ENCODE measurements at regions not wholly inside any gene's neighbourhood (a gene's known extent, or its start where the extent isn't known, plus 50 kb on each side); places are given as distances from the start of the nearest gene placed in this dataset.

DNA sequence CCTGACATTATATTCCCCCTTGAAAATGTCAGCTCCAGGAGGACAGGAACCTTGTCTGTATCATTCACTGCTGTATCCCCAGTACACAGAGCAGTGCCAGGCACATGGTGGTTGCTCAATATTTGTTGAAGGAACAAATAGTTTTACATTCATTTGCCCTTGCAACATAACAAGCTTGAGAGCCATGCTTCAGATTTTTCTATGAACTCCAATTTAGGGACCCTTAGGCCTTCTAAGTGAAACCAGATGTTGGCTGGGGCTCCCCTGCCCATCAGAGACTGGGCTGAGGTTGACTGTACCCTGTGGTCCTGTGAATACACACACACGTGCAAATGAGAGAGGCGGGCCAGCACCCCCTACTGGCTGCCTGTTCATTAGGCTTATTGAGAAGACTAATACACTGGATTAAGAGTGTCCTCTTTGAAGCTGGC lies 214.9 kb upstream of the WWC1 start:
- Histone ChIP-seq H3K4me3 (ENCODE audit: low read length in 2 of 2) (no peak overlapping the region), H3K27ac (ENCODE audit: low read depth, low read length) (no peak overlapping the region), H3K27me3 (ENCODE audit: insufficient read depth, low read length) (no peaks in the 10 kb centered on the region), H3K4me1 (ENCODE audit: insufficient read depth, low read length) (no peaks in the 10 kb centered on the region), H3K9me3 (ENCODE audit: control insufficient read depth in 1 of 2, low read length in 2 of 2) (no peaks in the 10 kb centered on the region), H3K36me3 (ENCODE audit: insufficient read depth, low read length) (no peaks in the 10 kb centered on the region)
- Mint-ChIP-seq H3K27me3 (peaks cover 0 to 4% of the 10 kb centered on the region in 2 donors), H3K27ac (no peak overlapping the region), H3K4me3 (no peak overlapping the region), H3K36me3 (no peaks in the 10 kb centered on the region), H3K9me3 (peaks cover 0 to 12% (median 1%) of the 10 kb centered on the region in 8 donors), H3K4me1 (no peaks in the 10 kb centered on the region)
- intact Hi-C loops (cut with micrococcal nuclease), result no loop called here
- DNase-seq, result no peak
- POLR2A ChIA-PET (ENCODE audit: partially characterized antibody), result no interaction called here
- CTCF ChIA-PET (ENCODE audit: partially characterized antibody), result no interaction called here

DNA sequence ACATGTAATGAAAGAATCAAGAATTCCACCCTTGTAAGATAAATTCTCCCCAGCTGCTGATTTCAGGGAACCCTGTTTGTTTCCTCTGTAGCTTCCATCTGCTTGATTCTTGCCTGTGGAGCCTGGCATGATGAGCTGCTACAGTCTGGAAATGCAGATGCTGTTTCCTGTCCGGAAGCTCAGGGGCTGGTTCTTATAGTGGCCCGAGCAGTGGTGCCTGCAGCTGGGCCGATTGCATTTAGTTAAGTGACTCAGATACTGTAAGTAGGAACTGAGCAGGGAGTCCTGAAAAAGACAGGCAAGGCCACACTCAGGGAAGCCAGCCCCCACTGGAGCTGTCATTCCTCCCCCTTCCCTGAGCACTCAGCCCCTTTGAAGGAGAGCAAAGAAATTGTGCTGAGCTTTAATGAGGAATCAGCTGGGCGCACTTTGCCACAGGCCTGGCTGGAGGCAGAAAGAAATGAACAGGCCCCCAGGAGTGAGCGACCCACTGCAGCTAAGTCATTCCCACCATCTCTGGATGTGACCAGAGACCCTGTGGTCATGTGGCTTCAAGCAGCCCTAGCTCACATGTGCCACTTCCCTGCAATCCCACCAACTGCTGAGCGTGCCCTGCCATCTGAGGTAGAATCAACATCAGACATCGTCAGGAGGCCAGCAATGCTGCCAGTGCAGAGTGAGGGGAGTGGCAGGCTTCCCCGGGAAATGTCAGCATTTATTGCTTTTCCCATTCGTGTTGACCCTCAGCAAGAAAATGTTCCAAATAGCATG lies 206.0 kb upstream of the WWC1 start:
- Mint-ChIP-seq H3K4me1 (no peaks in the 10 kb centered on the region), H3K4me3 (no peak overlapping the region), H3K36me3 (no peaks in the 10 kb centered on the region), H3K27me3 (peaks cover 2 to 14% of the 10 kb centered on the region in 2 donors), H3K27ac (no peak overlapping the region), H3K9me3 (peaks cover 0 to 11% (median 3%) of the 10 kb centered on the region in 8 donors)
- Histone ChIP-seq H3K4me3 (ENCODE audit: low read length in 2 of 2) (no peak overlapping the region), H3K27me3 (ENCODE audit: insufficient read depth, low read length) (no peaks in the 10 kb centered on the region), H3K4me1 (ENCODE audit: insufficient read depth, low read length) (no peaks in the 10 kb centered on the region), H3K27ac (ENCODE audit: low read depth, low read length) (no peak overlapping the region), H3K9me3 (ENCODE audit: control insufficient read depth in 1 of 2, low read length in 2 of 2) (no peaks in the 10 kb centered on the region), H3K36me3 (ENCODE audit: insufficient read depth, low read length) (no peaks in the 10 kb centered on the region)
- intact Hi-C loops (cut with micrococcal nuclease), result no loop called here
- ChIA-PET POLR2A (ENCODE audit: partially characterized antibody) (no interaction called here), CTCF (ENCODE audit: partially characterized antibody) (no interaction called here)
- no peak for DNase-seq

DNA sequence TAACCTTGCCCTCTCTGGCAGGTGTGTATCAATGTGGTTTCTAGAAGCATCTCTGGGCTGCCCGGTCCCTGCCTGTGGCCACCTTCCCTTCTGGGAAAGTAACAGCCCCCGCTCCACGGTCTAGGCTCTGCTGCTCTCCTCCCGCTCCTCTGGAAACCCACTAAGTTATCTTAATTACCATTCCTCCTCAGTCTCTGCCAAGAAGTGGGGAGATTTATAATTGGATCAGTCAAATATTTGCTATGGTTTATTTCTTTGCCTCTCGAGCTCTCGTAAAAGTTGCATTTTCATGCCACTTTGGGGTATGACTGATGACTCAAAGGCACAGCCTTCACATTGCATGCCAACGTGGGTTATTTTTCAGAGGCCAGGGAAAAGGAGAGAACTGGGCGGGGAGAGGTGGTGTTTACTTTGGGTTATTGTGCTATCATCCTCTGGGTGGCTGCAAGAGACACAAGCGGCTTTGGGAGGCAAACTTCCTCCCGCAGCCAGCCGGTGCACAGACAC lies 205.3 kb upstream of the WWC1 start:
- H3K9me3 ChIP-seq (ENCODE audit: control insufficient read depth in 1 of 2, low read length in 2 of 2), result no peaks in the 10 kb centered on the region
- no peaks in the 10 kb centered on the region for H3K27me3 ChIP-seq (ENCODE audit: insufficient read depth, low read length)
- no peak for DNase-seq
- Mint-ChIP-seq H3K9me3 (peaks cover 0 to 11% (median 2%) of the 10 kb centered on the region in 8 donors), H3K4me1 (no peaks in the 10 kb centered on the region), H3K4me3 (no peak overlapping the region), H3K27ac (no peak overlapping the region), H3K36me3 (no peaks in the 10 kb centered on the region), H3K27me3 (peaks cover 2 to 11% of the 10 kb centered on the region in 2 donors)
- ChIA-PET CTCF (ENCODE audit: partially characterized antibody) (no interaction called here), POLR2A (ENCODE audit: partially characterized antibody) (no interaction called here)
- no peak overlapping the region for H3K27ac ChIP-seq (ENCODE audit: low read depth, low read length)
- intact Hi-C loops (cut with micrococcal nuclease), result no loop called here
- no peak overlapping the region for H3K4me3 ChIP-seq (ENCODE audit: low read length in 2 of 2)
- H3K4me1 ChIP-seq (ENCODE audit: insufficient read depth, low read length), result no peaks in the 10 kb centered on the region
- no peaks in the 10 kb centered on the region for H3K36me3 ChIP-seq (ENCODE audit: insufficient read depth, low read length)

DNA sequence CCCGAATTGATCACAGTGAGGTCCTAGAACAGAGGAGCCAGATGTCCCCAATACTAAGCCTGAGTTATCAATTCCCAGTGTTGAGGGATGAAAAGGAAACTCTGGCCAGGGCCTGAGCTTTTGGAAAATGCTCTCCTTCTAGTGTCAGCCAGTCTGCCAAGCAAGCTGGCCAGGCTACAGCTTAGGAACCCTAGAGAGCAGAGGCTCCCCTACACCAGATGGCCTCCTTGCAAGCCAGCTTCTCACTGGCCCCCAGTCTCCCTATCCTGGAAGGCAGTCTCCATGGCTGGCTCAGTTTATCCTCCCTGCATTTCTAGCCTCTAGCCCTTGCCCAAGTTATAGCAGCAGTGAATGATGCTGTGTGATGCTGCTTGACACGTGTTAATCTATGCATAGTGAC lies 204.7 kb upstream of the WWC1 start:
- H3K27me3 ChIP-seq (ENCODE audit: insufficient read depth, low read length), result no peaks in the 10 kb centered on the region
- DNase-seq, result no peak
- CTCF ChIA-PET (ENCODE audit: partially characterized antibody), result no interaction called here
- H3K9me3 ChIP-seq (ENCODE audit: control insufficient read depth in 1 of 2, low read length in 2 of 2), result no peaks in the 10 kb centered on the region
- H3K4me1 ChIP-seq (ENCODE audit: insufficient read depth, low read length), result no peaks in the 10 kb centered on the region
- Mint-ChIP-seq H3K36me3 (no peaks in the 10 kb centered on the region), H3K27ac (no peak overlapping the region), H3K27me3 (peaks cover 2 to 11% of the 10 kb centered on the region in 2 donors), H3K4me3 (no peak overlapping the region), H3K9me3 (peaks cover 0 to 8% (median 2%) of the 10 kb centered on the region in 8 donors), H3K4me1 (no peaks in the 10 kb centered on the region)
- intact Hi-C loops (cut with micrococcal nuclease), result no loop called here
- H3K27ac ChIP-seq (ENCODE audit: low read depth, low read length), result no peak overlapping the region
- POLR2A ChIA-PET (ENCODE audit: partially characterized antibody), result no interaction called here
- H3K4me3 ChIP-seq (ENCODE audit: low read length in 2 of 2), result no peak overlapping the region
- H3K36me3 ChIP-seq (ENCODE audit: insufficient read depth, low read length), result no peaks in the 10 kb centered on the region

DNA sequence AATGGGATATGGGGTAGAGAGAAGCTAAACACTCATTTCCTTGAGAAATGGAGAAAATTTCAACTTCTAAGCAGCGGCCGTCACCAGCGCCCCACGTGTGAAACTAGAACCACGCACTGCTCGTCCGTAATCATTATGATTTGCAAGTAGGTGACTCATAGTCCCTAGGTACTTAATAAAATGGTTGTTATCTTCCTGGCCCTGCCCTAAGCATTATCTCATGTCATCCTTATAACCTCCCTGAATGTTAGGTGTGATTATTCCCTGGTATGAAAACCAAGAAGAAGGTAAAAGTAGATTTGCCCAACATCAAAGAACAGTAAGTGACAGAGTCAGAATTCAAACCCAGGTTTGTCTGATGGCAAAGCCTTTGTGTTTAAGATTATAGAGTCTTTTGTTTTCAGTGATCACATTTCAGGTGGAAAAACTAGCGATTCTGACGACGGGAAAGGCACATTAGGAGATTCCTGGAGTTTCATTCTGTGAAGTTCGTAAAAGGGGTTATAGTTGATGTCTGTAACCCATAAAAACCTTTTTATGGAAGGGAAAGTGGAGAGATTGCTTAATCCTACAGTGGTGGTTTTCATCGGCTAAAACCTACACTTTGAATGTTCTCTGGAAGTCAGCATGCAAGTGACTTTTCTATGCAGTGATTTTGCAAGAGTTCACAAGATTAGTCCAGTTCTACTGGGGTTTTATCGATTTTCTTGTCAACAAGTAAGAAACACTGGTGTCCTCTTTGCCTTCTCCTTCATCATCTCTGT lies 202.9 kb upstream of the WWC1 start:
- no peaks in the 10 kb centered on the region for H3K4me1 Mint-ChIP-seq
- intact Hi-C loops (cut with micrococcal nuclease), result no loop called here
- ChIA-PET POLR2A (ENCODE audit: partially characterized antibody) (no interaction called here), CTCF (ENCODE audit: partially characterized antibody) (no interaction called here)
- no peak for DNase-seq
- H3K4me3 Mint-ChIP-seq, result no peak overlapping the region
- H3K9me3 Mint-ChIP-seq, result peaks cover 0 to 5% (median 2%) of the 10 kb centered on the region in 8 donors
- H3K36me3 ChIP-seq (ENCODE audit: insufficient read depth, low read length), result no peaks in the 10 kb centered on the region
- H3K27ac Mint-ChIP-seq, result no peak overlapping the region
- peaks cover 2 to 11% of the 10 kb centered on the region in 2 donors for H3K27me3 Mint-ChIP-seq
- no peak overlapping the region for H3K27ac ChIP-seq (ENCODE audit: low read depth, low read length)
- H3K36me3 Mint-ChIP-seq, result no peaks in the 10 kb centered on the region
- no peaks in the 10 kb centered on the region for H3K27me3 ChIP-seq (ENCODE audit: insufficient read depth, low read length)
- H3K4me3 ChIP-seq (ENCODE audit: low read length in 2 of 2), result no peak overlapping the region
- H3K4me1 ChIP-seq (ENCODE audit: insufficient read depth, low read length), result no peaks in the 10 kb centered on the region
- H3K9me3 ChIP-seq (ENCODE audit: control insufficient read depth in 1 of 2, low read length in 2 of 2), result no peaks in the 10 kb centered on the region

DNA sequence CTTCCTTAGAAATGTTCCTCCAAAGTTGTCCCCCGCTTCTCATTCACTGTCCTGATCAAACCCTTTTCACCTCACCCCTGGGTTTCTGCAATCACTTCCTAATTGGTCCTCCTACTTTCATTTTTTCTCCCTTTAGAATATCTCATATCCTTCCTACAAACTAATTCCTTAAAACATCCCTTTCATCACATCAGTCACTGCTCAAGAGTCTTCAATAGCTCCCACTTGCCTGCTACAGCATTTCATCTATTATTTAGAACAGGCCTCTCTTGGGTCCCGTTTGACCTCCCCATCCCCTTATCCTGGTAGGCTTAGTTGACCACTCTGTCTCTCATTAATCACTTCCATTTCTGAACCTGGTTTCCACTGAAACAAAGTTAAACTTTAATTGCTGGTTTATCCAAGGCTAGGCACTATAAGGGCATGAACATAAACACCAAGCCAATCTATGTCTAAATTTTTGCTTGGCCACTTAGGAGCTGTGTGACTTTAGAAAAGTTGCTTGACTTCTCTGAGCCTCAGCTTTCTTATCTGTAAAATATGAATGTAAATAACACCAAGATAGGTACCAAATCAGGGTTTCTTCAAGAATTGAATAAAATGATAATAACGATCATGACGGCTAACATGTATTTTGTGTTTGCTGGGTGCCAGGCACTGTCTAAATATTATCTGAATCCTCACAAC lies 202.1 kb upstream of the WWC1 start:
- DNase-seq, result no peak
- ChIA-PET POLR2A (ENCODE audit: partially characterized antibody) (no interaction called here), CTCF (ENCODE audit: partially characterized antibody) (no interaction called here)
- no peak overlapping the region for H3K4me3 ChIP-seq (ENCODE audit: low read length in 2 of 2)
- no peak overlapping the region for H3K27ac ChIP-seq (ENCODE audit: low read depth, low read length)
- H3K27me3 ChIP-seq (ENCODE audit: insufficient read depth, low read length), result no peaks in the 10 kb centered on the region
- peaks cover 4 to 7% of the 10 kb centered on the region in 2 donors for H3K27me3 Mint-ChIP-seq
- H3K9me3 Mint-ChIP-seq, result peaks cover 0 to 5% (median under 1%) of the 10 kb centered on the region in 8 donors
- H3K4me1 ChIP-seq (ENCODE audit: insufficient read depth, low read length), result no peaks in the 10 kb centered on the region
- intact Hi-C loops (cut with micrococcal nuclease), result no loop called here
- no peak overlapping the region for H3K4me3 Mint-ChIP-seq
- no peaks in the 10 kb centered on the region for H3K9me3 ChIP-seq (ENCODE audit: control insufficient read depth in 1 of 2, low read length in 2 of 2)
- H3K27ac Mint-ChIP-seq, result no peak overlapping the region
- H3K4me1 Mint-ChIP-seq, result no peaks in the 10 kb centered on the region
- no peaks in the 10 kb centered on the region for H3K36me3 ChIP-seq (ENCODE audit: insufficient read depth, low read length)
- H3K36me3 Mint-ChIP-seq, result no peaks in the 10 kb centered on the region

All from CD4-positive, alpha-beta memory T cell (primary cell).